MM.1S (cell line): ENCODE measurements at regions not wholly inside any gene's neighbourhood (a gene's known extent, or its start where the extent isn't known, plus 50 kb on each side); places are given as distances from the start of the nearest gene placed in this dataset.

ENCODE experiments used
- CTCF ChIP-seq: fragments of 300-600 bp; sonication (generic); IDR thresholded peaks from 2 replicates; pipeline ENCODE4 v1.5.1; 2016; ENCODE audit warnings: antibody characterized with exemption, low read length, mixed read lengths
- EZH2 ChIP-seq: fragments of 300-600 bp; sonication (generic); optimal IDR thresholded peaks from 2 replicates; pipeline ENCODE3; 2017; ENCODE audit warnings: low read depth, mild to moderate bottlenecking, antibody characterized with exemption, low read length, mixed read lengths

DNA sequence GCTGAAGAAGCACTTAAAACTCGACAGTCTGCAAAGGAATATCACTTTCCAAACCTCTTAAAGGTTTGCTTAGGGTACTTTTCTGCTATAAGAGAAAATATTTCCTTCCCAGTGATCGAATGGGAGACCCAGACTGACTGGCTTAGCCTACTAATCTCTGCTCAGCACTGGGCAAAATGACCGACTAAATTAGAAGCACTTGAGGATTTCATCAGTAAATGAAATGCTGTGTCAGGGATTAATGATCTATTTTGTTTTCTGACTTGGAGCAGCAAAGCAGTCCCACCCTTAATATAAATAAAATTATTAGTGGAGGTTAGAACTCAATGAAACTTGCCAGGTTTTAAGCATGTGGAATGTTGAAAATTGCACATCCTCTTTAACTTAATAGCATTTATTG lies 411.6 kb downstream of the NEBL start:
- TF ChIP-seq EZH2 (no peak), CTCF (no peak)
